Bone marrow (tissue), 2 donors: ENCODE measurements at regions not wholly inside any gene's neighbourhood (a gene's known extent, or its start where the extent isn't known, plus 50 kb on each side); places are given as distances from the start of the nearest gene placed in this dataset.

Experiments used
- DNase-seq, 2 donors: peaks; one replicate each; lab custom pipeline; 2025; lab: John Stamatoyannopoulos, UW

DNA sequence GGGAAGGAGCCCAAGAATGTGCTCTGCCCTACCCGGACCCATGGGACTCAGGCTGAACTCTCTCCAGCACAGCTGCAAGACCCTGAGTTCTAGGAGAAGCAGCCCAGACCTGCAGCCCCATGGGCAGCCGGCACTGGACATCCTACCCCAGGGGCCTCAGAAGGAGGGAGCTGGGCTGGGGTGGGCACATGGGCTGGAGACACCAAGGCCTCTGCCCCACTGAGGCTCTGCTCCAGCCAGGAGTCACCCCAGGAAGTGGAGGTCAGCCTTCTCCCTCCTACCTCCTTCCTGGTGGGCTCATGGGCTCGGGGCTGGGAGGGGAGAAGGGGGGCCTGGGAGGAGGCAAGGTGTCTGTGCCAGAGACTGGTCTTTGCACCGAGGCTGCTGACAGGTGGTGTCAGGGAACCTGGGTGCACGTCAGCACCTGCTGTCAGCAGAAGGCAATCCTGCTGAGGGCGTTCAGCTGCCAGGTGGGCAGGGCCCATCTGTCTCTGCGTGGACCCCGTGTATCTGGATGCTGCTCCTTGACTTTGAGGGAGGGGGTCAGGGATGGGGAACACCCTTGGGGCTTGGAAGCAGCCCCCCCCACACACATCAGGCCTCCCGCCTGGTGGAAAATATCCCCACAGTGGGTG, 95.2 kb downstream of the PDGFA start:
- DNase-seq: no peak

DNA sequence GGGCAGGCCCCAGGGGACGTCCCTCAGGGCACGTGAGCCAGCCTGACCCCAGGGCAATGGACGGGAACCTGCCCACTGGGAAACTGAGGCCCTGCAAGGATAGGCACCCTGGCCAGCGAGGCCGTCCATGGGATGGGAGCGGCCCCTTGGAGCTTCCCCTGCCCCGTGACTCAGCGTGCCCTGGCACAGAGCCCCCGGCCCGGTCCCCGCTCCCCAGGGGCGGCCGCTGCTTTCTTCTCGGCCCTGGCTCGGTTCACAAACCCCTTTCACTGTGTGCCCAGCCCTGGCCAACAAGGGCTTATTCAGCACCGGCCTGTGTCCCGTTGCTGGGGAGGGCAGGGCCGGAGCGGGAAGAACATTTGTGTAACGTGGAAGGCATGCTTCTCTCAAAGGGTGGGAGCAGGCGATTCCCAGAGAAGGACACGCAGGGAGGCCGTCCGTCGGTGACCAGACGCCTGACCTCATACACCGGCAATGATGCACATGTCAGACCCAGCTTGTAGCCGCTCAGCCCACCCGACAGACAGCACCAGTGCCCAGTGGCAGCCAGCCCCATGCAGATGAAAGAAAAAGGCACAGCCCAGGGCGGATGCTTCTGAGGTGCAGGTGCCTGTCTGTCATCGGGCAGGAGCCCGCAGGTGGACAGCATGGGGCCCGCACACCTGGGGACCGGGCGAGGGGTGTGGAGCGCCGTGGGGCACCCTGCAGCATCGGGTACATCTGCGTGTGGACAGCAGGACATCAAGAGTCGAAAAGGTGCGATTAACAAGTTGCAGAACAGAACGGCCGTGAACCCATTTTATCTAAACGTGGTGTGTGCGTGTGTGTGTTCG, 94.5 kb downstream of the PDGFA start:
- DNase-seq: no peak

DNA sequence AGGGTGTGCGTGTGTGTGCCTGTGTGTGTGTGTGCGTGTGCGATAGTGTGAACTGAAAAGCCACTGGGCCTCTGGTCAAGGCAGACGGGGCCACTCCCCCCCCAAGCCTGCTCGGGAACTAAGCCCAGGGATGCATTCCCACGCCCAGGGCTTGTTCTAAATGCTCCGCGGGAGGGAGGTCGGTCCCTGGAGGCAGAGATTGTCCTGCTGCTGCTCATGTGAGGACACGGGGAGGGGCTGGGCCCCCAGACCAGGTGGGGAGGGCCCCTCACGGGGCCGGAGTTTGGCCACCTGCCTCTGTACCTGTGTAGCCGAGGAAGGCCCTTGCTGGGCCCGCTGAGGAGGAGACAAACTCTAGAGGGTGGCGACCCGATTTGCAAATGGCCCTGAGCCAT, 93.9 kb downstream of the PDGFA start:
- no peak for DNase-seq

DNA sequence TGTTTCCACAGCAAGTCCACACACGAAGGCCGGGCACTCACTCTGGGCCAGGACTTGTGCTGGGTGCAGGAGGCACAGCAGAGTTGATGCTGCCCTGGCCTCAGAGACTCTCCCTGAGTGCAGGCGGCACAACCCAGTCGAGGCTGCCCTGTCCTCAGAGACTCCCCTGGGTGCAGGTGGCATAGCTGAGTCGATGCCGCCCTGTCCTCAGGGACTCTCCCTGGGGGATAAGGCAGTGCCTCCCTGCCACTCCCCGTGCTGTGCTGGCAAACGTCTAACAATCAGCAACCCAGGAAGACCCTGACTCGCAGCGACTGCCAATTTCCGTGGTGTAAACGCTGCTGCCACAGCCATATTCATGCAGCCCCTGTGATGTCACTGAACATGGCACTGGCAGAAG, 93.1 kb downstream of the PDGFA start:
- no peak for DNase-seq

DNA sequence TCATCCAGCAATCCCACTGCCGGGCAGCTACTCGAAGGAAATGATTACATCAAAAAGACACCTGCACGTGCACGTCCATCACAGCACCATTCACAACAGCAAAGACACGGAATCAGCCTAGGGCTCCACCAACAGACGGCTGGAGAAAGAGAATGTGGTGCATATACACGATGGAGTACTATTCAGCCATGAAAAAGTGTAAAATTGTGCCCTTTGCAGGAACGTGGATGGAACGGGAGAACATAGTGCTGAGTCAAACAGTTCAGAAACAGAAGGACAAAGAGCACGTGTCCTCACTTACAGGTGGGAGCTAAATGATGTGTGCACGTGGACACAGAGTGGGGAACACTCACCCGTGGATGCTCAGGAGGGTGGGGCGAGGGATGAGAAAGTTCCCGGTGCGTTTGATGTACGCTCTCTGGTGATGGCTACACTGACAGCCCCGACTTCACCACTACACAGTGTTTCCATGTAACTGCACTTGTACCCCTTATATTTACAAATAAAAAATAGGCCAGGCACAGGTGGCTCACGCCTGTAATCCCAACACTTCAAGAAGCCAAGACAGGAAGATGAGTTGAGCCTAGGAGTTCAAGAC, 92.0 kb downstream of the PDGFA start:
- no peak for DNase-seq

DNA sequence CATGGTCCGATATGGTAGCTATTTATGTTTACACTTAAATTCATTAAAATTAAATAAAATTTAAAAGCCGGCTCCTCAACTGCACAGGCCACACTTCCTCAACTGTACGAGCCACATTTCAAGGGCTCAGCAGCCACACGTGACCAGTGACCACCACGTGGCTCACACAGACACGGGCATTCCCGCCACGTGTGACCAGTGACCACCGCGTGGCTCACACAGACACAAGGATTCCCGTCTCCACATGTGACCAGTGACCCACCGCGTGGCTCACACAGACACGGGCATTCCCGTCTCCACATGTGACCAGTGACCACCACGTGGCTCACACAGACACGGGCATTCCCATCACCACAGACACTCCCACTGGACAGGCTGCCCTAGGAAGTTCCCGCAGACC, 91.3 kb downstream of the PDGFA start:
- DNase-seq: no peak

DNA sequence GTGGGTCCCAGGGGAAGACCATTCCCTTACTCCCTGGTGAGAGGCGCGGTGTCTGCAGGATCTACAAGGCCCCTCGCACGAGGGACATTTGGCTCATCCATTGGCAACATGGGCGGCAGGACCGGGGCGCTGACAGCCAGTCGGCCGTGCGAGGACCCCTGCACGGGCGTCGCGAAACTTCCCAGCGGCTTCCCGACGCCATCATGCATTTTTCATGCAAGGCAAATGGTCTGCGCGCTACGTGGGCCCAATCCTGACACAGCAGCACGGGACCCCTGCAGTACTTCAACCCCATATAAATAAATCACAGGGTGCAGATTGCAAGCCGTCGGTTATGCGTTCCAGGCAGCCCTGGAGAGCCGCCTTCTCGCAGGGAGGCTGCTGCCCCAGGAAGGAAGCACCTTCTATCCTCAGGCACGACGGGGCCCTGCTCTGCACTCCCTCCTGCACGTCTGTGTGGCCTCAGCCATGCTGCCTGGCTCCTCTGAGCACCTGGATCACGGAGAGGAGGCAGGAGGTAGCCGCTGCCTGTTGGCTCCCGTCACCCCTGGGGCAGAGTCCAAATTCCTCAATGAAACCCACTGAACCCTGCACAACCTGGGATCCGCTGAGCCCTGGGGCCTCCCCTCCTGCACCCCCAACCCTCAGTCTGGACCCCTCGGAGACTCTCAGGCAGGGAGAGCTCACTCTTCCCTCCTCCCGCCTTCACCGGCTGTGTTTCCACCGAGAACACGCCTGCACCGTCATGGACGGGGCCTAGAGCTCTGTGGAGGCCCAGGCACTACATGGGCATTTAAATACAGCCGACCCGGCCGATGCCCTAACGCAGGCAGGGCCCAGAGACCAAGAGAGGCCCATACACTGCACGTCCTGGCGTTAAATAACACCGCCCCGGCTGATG, 90.5 kb downstream of the PDGFA start:
- DNase-seq: no peak

DNA sequence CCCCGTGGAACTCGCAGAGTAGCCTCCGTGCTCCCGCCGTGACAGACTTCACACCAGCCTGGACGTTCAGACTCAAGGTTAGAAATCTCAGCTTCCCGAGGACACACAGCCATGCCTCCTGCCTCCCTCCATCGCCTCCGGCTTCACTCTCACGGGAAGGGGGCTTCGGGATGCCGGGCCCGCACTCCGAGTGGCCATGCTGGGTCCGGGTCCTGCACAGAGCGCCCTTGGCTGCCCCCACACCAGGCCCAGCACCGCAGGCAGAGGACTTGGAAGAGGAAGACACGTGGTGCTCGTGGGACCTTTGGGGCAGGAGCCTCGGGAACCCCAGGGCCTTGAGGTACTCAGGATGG, 89.8 kb downstream of the PDGFA start:
- no peak for DNase-seq

DNA sequence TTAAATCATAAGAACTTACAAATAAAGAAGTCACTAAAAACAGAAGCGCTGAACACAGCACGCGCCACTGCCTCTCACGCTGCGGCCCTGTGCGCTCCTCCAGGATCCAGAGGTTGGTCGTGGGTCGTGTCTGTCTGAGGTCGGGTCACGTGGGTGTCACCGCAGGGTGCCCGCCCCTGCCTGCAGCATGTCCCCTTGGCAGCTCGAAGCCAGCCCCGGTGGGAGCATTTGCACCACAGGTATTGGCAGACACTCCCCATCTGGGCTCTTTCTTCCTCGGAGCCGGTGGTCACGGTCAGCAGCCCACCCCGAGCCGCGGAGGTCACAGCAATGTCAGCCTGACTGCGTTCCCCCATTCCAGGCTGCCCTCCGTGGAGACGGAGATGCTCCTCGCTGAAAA, 88.6 kb downstream of the PDGFA start:
- DNase-seq: no peak

DNA sequence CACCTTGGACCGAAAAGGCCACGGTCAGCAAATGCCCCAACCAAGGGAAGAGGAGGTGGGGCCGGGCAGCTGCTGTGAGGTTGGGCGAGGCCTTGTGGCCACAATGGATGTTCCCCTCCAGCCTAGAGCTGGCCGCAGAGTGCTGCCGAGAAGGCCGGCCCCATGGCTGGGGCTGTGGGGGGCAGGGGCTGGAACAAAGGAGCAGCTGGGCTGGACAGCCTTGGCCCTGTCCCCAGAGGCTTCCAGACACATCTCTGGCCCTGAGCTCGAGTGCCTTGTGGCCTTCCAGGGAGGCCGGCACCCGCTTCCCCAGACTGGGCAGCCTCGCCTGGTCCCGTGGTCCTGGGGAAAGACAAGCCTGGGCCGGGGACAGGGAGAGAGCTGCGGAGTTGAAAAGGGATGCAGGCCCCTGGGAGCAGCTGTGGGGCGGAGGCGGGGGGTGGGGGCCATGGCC, 88.0 kb downstream of the PDGFA start:
- DNase-seq: no peak

DNA sequence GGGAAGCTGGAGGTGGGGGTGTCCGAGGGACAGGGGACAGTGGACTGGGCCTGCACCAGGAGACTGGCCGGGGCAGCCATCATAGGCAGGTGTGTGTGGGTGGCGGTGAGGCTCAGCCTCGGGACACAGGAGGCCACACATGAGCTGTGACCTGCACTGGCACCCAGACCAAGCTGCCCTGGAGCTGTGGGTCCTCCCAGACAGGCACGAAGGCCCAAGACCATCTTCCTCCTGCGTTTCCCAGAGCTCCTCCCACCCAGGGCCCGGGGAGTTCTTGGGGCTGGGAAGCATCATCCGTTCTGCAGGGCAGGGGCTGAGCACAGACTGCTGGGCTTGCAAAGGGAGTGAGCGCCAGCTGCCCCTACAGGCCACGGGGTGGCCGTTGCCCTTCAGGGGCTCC, 87.4 kb downstream of the PDGFA start:
- DNase-seq: no peak

DNA sequence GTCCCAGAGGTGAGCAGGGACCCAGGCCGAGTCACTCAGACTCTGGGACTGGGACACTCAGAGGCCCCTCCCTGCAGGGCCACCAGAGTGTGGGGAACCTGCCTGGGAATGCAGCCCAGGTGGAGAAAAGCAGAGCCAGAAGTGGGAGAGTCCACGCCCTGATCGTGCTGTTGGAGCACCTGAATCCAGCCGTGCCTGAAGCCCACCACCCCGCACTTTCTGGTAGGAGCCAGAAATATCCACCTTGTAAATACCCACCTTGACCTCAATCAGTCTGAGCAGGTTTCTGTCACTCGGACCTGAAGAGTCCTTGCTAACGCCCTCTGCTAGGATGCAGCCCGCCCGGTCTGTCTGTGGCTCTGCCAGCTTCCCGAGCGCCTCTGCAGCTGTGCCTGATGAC, 86.7 kb downstream of the PDGFA start:
- no peak for DNase-seq

DNA sequence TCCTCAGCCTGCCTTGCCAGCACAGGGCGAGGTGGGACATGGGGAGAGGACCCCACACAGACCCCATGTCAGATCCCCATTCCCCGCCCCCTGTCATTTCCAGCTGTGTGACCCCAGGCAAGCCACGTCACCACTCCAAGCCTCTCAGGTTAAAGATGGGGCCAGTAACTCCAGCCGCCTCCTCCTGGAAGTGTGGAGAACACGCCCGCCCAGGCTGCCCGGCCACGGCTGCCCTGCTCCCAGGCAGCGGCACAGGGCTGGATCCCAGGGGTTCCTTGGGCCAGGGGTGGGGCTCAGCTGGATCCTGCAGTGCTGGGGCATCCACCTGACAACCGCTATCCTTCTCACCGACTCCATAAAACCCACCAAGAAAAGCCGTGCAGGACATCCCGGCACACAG, 86.1 kb downstream of the PDGFA start:
- no peak for DNase-seq

DNA sequence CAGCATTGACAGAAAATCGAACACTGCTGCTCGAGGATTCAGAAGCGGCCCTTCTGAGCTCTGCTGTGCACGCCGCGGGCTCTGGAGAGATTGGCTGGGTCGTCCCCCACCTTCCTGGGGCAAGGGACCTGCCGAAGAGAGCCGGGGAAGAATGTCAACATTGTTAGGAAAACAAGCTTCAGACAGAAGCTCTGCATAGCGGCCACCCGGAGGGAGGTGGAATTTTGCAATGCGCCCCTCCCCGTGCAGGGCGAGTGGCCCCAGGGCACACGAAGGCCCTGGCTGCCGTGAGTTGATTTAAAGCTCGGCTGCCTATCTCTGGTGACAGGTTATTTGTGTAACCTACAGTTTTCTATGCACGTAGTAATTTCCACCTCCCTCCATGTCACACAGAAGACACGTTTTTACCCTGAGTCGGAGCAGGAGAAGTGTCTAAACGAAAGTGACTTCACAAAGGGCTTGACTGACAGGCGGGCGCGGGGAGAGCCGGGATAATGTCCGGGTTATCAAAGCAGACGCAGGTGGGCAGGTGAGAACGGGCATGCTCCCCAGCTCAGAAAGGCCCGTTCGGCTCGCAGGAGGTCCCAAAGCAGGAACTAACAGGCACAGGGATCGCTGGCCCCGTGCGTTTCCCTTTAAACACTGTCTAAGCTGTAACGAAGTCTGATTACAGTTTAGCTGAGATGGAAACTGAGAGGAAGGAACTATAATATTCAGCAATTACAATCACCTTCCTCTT, 84.6 kb downstream of the PDGFA start:
- no peak for DNase-seq

DNA sequence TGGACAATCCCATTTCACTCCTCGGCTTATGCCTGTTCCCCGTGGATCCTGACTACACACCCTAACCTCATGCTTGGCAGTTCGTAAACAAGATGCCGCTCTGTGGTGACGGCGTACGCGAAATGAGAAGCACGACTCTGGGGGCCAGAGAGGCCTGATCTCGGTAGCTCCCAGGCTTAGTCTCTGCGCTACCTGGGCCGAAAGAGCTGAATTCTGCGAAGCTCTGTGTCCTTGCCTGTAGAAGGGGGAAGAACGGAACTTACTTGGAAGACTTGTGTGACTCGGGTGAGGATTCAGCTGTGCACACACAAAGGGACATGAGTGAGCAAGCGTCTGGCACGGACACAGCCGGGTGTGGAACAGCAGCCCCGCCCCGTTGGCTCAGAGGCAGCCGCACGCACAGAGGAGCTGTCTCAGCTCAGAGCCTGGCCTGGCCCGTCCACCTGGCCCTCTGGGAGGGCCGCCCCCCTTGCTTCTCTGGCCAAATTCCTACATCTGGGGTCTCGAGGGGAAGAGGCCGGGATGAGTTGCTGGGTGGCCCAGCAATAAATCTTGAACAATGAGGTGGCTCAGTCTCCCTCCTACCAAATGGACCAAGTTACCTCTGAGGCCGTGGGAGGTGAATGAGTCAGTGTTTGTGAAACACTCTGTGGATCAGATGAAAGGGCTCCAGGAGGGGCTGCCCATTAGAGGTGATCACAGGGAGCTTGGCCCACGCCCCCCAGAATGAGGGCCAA, 83.8 kb downstream of the PDGFA start:
- no peak for DNase-seq

DNA sequence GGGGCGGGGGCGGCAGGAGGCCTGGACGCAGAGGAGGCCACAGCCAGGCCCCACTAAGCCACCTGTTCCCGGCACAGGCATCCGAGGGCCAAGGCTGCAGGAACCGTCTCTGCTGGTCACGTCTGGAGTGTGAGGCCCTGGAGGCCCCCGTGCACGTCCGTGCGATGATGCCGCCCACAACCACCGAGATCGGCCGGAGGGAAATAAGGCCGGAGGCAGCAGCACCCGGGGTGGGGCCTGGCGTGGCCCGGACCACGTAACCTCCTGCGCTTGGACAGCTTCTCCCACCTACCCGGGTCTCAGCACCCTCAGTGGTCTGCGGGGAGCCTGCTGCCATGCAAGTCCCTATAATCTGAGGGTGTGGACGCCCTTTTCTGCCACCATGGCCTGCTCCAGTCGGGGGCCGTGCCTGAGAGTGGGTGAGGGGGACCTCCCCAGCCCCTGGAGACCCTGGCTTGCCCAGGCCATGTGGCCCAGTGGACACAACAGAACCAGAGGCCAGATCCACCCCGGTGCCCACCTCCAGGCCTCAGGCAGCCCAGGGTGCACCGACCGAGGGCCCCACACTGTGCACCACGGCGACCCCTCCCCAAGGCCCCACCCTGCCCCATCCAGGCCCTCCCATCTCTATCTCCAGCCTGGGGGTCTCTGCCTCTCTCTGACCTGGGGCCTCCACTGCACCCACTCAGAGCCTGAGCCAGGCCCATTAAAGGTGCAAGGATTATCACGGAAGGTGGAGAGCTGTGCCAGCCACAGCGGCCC, 83.1 kb downstream of the PDGFA start:
- no peak for DNase-seq

DNA sequence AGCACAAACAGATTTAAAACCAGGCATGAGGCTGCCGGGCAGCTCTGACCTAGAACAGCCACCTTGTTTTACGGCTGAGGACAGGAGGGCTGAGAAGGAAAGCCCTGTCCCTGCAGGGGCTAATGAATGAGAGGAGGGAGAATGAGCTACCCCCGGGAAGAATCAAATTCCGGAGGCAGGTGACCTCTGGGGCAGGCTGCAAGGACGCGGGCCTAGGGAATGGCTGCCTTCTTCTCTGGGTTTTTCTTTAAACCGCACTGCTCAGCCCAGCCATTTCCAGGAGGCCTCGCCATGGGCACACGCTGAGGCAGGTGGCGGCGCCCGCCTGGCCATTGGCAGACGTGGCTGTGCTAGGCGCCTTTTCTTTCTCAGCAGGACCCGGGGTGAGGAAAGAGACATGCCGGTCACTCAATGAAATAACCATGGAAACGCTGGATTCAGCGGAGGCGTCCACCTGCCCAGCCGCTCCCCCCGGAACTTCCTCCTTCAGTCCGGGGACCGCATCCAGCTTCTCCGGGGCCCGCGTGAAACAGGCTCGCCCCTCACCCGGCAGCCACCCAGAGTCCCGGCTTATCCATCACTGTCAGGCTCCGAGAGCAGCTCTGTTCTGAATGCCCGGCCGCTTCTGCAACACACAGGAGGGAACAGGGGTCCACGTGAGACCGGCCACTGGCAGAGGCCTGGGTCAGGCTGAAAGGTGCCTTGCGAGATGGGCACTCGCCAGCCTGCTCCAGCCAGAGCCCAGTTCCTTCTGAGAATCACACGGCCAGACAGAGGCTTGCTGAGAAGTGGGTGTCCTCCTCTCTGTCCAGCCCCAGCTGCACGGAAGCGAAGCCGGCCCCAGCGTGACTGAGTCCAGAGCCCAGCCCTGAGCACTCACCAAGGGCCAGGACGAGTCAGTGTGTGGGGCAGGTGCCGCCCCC, 82.1 kb downstream of the PDGFA start:
- DNase-seq: no peak

DNA sequence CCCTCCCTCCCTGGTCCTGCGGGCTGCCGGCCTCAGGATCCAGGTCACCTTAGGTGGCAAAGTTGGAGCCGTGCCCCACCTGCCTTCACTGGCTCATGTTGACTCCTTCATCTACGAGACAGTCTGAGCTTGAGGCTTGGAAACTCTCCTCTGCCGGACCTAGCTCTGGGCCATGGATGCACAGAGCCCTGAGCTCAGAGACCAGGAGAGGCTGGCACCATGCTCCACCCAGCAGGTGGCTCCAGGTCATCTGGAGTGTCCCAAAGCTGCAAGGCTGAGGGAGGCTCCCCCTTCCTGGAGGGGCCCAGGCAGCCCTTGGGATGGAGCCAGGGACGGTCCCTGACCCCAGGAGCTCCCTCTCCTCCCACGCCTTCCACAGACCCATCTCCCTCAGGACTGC, 81.3 kb downstream of the PDGFA start:
- no peak for DNase-seq

DNA sequence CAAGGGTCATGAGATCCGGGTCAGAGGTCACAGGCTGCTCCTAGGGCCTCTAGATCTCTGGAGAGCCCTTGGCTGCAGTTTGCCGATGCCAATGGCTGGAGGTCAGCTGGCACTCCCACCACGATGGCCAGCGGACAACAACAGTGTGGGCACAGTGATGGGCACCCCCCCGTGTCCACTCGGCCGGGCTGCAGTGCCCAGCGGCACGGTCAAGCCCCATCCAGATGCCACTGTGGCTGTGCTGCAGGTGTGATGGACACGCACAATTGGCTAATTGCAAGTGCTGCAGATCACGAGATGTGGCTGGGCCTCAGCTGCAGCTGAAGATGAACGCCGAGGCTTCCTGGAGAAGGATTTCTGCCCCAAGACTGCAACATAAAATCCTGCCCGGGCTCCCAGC, 80.7 kb downstream of the PDGFA start:
- no peak for DNase-seq
